NOMO-1 treated with dmso at 0.1 percent for 144 hours (cell line): ENCODE measurements at regions not wholly inside any gene's neighbourhood (a gene's known extent, or its start where the extent isn't known, plus 50 kb on each side); places are given as distances from the start of the nearest gene placed in this dataset.

Source experiments
- DNase-seq: peaks from one replicate; lab custom pipeline; 2025; ENCODE audit not compliant: unreplicated experiment; lab: John Stamatoyannopoulos, UW

DNA sequence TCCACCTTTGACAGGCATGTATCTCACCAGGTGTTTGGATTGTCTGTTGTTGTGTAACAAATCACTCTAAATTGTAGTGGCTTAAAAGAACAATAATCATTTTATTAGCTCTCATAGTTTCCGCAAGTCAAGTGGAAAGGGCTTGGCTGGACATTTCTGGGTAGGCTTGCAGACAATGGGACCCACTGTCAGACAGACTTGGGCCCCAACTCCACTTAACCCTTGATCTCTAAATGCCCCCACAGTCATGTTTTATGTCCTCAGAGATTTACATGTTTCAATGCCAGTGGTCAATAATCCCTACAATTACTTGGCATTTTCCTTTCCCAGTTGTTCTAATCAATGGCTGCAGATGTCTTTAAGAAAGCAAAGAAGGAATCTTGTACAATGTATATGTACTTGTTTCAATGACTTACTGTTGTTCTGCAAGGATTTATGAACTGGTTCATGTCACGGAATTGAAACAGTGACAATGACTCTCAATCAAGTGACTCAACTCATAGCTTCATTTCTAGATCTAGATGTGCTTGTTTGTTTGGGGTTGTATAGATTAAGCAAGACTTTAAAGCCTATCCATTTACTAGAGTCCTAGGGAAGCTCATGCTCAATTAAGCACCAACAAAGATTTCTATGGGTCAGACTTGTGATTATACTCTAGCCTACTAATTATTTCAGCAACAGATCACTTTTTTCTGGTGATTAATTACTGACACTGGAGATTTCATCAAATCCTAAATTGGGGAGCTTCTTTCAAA is 510.1 kb upstream of the NBEA start:
- no peak for DNase-seq

DNA sequence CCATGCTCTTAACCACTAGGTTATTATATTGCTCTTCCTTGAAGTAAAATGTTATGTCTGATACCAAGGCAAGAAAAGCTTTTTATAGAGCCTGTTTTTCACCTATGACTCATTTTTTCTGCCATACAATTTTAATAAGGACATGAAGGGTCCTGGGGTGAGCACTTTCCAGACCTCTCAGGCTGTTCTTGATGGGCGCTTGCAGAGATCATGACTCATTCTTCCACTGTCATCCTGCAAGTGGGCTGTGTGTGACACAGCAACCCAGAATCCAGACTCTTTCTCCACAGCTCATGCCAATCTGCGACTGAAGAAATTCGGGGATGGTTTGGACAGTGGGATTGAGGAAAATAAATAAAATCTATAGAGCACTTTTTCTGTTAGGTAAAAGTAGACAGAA is 506.7 kb upstream of the NBEA start:
- DNase-seq: no peak

DNA sequence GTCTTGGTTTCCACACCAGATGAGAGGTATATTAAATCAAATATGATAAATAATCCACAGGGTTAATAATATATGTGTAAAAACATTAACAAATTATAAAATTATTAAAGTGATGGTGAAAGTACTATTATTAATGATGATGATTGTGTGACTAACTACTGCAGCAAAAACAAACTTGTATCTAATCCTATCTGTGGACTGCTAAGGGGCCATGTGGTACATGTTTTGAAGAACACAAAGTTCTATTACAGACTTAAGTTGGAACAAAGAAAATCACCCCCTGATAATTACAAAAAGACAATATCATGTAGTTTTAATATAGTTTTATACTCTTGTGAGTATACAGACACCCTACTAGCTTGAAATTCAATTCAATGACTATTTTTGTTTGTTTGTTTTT is 504.2 kb upstream of the NBEA start:
- no peak for DNase-seq

DNA sequence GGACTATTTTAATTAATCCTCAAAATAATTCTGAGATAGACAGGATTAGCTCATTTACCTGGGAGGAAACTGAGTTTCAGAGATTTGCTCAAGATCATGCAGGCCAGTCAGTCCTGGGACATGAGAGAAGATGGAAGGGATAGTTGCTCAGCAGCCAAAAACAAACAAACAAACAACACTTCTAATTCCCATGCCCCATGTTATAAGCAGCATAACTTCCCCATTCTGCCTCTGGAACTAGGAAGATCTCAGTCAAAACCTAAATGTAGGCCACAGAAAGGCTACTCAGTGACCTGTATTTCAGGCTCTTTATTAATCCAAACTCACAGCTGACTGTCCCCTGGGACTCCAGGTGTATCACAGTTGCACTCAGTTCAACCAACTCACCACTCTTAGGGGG is 489.2 kb upstream of the NBEA start:
- no peak for DNase-seq

DNA sequence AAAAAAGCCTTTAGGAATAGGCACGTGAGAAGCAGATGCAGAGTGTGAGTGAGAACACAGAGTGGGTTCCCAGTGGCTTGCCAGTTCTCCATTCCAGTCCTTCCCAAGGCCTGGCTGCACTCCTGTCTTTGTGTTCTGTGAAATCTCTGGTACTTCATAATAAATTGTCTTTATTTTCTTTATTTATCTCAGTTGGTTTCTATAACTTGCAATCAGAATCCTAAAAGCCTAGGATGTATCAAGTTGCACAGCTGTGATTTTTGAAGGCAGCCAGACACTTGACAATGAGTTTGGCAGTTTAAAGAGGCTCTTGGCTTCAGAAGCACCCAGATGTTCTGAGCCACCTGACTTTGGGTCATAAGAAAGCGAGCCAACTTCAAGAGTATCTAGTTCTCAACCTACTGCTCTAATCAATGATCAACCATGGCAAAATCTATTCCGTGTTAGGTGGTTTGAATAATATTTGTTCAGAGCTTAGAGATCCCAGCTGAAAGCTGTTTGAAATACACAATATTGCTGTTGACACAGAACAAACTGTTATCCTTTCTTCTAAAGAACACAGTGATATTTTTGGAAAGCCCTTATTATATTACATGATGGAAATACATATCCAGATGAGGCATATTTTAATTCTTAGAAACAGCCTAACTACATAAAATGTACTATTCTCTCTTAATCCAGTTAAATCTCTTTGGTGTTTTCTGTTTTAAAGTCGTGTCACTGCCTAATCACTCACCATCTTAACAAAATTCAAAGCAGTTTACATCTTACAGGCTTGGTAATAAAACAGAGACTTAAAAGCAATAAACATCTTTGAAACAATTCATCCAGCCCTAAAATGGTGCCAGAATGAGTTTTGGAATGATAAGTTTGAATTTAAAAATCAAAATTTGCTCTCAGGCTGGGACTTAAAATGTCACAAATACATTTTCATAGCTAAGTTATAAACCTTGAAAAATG is 483.0 kb upstream of the NBEA start:
- no peak for DNase-seq

DNA sequence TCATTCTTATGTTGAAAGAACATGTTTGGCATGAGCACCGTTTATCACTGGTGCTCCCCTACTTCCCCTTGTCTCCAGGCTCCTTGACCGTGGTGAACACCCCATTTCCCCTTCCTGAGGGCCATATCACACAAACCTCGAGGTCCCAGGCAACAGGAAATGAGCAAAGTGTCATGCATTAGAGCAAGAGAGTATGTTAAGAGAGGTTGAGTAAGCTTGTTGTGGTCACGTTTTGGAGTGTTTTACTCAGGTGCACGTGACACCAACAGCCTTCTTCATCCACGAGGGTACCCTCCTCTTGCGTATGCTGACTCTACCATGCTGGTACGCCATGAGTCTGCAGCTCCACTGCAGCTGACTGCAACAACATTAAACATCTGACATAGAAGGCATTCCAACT is 482.2 kb upstream of the NBEA start:
- DNase-seq: no peak

DNA sequence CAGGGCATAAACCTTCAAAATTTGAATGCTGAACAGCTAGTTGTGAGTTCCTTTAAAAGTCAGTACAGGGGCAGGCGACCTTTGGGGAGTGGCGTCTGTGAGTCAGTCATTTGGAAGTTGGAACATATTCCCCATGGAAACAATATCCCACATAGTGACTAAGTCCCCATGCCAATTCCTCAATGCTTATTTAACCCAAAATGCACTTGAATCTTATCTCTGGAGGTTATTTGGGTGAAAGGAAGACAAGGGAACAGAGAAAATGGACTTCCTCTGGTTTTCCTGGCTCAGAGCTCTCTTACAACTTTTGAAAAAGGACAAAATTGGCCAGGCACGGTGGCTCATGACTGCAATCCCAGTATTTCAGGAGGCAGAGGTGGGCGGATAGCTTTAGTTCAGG is 479.2 kb upstream of the NBEA start:
- no peak for DNase-seq

DNA sequence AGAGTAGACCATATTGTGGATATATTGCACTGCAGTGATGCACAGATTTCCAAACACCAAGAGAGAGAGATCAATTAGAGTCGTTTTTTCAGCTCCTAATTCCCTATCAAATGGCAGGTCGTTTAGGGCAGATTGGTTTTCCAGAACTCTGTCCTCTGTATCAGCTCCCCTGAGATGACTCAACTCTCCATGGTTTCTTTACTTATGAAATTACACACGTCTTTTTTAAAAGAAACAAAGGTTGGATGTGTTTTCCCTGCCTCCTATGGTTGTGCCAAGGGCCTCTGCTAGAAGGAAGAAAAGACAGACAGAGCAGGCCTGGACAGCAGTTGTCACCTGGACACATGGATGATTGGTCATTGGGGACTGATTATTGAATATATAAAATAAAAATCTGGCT is 478.1 kb upstream of the NBEA start:
- DNase-seq: no peak

DNA sequence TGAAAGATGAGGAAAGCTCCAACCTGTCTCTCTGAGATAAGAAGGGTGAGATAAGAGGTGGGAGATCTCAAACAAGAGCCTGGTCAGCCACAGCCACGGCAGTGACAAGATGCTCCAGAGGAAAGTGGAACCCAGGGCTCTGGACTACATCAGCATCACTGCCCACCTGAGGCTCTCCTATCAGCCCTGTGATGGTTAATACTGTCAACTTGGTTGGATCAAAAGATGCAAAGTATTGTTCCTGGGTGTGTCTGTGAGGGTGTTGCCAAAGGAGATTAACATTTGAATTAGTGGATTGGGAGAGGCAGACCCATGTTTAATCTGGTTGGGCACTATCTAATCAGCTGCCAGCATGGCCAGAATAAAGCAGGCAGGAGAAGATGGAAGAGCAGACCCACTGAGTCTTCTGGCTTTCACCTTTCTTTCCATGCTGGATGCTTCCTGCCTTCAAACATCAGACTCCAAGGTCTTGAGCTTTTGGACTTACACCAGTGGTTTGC is 476.6 kb upstream of the NBEA start:
- no peak for DNase-seq

DNA sequence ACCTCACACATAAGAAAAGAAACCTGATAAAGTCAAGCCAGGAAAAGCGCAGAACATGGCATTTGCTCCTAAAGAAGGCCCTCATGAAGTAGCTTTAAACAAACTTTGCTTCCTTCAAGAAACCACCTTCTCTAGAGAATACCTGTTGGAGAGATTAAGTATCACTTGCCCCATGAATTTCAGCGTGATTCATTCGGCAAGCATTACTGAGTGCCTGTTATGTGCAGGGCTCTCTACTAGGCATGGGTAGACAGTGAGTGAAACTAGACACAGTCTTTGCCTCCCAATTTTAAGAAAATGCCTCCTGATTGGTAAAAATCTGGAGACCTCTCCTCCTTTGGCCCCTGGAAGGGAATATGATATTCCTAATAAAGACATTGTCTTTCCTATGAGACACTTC is 475.8 kb upstream of the NBEA start:
- no peak for DNase-seq

DNA sequence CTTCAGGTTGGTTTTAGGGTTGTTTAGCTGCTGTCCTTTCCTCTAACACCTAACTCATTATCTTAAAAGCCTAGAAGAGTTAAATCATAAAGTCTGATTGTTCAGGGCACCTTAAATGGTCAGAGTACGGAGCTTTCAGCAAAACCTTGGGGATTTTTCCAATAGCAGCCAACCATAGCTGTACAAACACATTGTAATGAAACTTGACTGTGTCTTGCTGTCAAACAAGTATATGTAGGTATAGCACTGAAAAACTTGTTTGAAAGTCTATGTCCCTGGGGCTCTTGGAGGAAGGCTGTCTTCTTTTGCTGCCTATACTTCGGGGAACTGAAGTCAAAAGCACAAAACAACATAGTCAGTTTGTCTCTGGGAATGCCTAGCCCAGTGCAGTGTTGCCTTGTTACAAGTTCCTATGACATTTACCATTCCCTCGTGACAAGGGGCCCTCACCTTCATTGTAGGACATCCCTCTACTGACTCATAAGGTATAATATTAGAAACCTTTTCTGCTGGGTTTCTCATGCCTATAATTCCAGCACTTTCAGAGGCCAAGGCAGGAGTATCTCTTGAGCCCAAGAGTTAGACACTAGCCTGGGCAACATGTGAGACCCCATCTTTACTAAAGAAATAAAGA is 474.5 kb upstream of the NBEA start:
- no peak for DNase-seq

DNA sequence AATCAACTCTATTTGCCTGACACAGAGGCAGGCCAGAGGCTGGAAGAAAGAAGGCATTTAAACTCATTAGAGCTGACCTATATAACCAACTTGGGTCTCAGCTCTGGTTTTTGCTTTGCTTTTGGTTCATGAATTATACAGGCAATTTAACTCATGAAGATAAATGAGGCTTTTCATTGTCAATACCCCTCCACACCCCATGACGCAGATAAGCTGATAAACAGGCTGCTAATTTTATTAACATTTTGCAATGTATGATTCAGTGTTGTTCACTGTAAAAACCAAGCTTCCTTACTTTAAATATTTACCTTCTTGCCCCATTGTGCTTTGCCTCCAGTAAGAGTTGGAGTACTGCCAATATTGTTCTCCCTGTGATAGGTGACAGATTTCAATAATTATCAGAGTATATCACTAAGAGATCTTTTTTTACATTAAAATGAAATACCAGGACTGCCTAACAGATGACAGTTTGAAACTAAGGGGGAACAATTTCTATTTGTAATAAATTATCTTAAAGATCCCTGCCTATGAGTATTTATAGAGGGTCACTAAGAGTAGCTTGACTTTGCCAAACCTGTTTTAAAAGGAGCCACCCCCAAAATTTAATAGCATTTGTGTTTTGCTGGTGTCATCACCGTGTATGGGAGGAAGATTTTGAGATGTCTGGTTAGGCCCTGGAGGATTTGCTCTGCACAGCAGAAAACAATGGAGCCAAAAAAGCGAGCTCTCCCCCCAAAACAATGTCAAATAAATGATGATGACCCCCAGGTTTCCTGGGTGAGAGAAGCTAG is 472.7 kb upstream of the NBEA start:
- no peak for DNase-seq

DNA sequence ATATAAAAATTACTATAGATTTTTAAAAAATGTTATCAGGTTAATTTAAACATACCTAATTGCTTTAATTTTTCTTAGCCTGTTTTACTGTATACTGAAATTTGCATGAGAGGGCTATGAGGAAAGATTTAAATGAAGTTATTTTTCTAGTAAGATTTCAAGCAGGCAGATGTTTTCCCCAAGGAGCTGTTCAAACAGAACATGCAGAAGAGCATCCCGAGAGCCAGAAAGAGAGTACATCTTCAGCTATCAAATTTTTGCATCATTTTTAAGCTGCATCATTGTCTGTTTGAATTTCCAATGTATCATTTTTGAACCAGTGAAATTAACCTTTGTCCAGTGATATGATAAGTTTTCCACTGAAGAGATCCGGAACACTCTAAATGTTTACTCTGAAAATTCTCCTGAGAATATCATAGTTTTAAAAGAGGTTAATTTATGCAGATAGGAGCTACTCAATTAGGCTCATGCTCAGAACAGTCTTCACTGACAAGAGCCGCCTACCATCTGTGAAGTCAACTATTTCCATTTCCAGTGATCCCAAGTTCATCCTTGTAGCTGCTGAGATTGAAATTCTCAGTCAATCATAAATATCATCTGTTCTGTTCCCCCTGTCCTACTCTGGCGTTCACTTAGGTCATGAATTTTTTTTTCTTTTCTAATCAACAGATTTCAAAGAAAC is 467.7 kb upstream of the NBEA start:
- no peak for DNase-seq

DNA sequence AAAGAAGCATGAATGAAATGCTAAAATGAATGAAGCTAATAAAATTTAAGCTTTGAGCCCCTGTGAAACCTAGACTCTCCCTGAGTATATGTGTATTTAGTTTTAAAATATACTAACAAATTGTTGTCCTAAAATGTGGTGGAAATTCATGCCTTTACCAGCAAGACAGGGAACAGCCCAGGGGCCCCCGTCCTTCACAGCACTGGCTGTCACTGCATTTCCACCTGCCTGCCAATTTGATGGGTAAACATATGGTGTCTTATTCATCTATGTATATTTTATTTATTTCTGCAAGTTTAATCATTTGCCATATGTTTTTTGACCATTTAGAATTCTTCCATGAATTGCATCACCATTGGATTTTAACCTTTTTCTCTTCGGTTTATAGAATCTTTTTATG is 463.7 kb upstream of the NBEA start:
- no peak for DNase-seq

DNA sequence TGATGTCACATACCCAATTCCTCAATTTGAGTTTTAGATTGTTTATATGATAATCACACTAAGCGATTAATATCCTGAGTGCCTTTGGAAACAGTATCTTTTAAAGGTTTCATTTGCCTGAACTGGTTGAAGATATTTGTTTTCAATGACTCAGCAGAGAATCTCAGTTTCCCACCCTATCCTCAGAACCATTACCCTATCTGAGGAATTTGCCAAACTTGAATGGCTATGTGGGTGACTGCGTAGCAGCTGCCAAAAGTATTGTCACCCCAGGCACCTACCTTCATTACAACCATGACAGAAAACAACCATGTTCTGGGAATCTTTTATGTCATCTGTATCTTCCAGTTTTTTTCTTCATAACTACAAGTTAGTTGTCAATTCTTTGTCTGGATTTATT is 440.1 kb upstream of the NBEA start:
- no peak for DNase-seq

DNA sequence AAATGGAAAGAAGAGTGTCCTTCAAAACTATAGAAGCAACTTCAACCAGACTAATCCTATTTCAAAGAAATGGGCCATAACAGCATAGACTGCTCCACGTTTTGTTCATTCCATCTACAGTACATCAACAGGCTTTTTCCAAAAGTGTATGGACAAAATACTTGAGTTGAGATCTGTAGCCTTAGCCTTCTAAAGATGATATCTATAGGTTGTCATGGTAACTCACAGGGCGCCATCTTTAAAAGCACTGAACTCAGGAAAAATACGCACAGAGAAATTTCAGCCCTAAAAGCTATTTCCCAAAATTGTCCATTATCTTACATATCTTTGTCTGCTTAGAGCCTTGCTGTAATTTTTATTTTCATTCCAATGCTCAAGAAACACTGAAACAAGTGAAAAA is 439.4 kb upstream of the NBEA start:
- no peak for DNase-seq

DNA sequence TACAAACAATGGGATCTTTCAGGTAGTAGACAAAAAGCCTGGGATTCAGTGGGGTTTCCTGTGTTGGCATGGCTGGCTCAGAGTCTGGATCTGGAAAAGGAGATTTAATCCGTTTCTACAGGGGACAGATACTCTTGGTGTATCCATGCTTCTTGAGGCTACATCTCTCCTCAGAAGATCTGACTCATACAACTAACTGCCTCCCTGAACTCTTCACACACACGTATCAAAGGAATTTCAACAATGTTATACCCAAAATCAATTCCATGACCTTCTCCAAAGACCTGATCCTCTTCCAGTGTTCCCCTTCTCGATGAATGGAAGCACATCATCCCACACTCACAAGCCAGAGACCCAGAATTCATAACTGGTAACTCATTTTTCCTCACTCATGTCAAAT is 435.3 kb upstream of the NBEA start:
- no peak for DNase-seq

DNA sequence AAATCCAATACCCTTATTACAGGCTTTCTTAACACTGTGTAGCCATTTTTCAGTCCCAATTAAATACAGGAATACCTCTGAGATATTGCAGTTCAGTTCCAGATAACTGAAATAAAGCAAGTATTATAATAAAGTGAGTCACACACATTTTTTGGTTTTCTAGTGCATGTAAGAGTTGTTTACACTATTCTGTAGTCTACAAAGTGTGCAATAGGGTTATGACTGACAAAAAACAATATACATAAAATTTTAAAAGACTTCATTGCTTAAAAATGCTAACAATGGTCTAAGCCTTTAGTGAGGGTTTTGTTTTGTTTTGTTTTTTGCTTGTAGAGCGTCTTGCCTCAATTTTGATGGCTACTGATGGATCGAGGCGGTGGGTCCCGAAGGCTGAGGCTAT is 434.4 kb upstream of the NBEA start:
- DNase-seq: no peak

DNA sequence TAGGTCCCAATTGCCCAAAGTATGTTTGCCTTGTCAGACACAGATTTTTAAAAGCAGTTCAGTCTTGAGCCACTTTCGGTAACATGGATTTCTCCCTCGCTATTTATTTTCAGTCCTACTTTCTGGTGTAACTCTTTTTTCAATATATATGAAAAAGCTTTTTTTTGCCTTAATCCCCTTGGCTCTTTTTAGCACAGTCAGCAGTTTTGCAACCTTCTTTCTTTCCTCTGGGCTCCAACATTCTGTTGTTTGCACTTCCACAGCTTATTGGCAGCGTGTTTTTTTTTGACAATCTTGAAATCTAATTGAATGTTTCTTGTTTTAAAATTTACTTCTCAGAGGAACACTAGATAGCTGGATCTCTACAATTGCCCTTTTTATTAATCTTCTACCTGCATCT is 429.3 kb upstream of the NBEA start:
- no peak for DNase-seq

DNA sequence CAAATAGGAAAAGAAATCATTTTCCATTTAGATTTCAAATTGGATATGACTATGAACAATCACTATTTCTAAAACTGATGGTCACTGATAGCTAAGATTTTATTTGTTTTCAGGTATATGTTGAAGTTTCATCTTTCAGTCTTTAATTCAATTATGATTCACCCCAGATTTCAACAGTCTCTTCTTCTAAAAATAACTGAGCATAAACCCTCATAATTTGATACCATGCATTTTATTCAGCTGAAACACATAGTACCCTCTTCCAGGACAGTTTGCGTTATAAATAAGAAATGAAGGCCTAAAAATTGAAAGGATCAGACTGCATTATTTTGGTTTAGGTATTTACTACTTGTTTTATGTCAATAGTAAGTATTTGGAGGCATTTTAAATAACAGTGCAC is 428.5 kb upstream of the NBEA start:
- DNase-seq: no peak
